GM21526 (cell line): ENCODE measurements at regions not wholly inside any gene's neighbourhood (a gene's known extent, or its start where the extent isn't known, plus 50 kb on each side); places are given as distances from the start of the nearest gene placed in this dataset.
"Not testable (repeated sequence)": the region's sequence is repeated elsewhere in the genome, so short reads cannot be mapped to it uniquely, and the experiment has no call there.

Experiments used
- ATAC-seq: cut with Tn5 transposase; IDR thresholded peaks from one replicate; pipeline ENCODE4 v1.9.1; 2021; ENCODE audit warnings: moderate library complexity; ENCODE audit not compliant: unreplicated experiment, low FRiP score

DNA sequence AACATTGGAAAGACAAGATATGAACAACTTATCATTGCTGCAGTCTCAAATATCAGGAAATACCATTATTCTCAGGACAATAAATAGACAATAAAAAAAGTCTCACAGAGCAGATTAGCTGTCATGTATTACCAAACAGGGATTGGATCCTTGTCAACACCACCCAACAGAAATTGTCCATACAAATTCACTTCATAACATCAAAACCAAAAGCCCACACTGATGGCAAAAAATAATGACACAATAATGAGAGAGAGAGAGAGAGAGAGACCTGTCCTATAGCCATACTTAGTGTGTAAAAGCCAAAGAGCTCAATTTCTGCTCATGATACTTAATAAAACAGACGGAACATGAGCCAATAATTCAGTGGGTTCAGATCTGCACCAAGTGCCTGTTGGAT is 96.5 kb downstream of the PPIAL4G start:
- no peak for ATAC-seq

DNA sequence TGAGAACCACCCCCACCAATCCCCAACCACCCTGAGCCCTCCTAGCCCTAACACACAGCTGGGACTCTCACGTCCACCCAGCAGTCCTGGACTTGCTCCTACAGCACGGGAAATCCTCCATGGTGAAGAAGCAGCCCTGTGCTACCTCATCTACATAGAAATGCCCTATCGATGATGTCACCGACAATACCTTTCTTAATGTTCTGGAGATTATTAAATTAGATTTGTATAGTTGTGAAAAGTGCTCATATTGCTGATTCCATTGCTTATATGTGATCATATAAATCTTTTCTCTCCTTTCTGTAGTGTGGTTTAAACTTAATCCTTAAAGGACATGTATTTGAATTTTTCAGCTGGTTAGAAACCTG is 97.1 kb downstream of the PPIAL4G start:
- ATAC-seq, result not testable (repeated sequence)

DNA sequence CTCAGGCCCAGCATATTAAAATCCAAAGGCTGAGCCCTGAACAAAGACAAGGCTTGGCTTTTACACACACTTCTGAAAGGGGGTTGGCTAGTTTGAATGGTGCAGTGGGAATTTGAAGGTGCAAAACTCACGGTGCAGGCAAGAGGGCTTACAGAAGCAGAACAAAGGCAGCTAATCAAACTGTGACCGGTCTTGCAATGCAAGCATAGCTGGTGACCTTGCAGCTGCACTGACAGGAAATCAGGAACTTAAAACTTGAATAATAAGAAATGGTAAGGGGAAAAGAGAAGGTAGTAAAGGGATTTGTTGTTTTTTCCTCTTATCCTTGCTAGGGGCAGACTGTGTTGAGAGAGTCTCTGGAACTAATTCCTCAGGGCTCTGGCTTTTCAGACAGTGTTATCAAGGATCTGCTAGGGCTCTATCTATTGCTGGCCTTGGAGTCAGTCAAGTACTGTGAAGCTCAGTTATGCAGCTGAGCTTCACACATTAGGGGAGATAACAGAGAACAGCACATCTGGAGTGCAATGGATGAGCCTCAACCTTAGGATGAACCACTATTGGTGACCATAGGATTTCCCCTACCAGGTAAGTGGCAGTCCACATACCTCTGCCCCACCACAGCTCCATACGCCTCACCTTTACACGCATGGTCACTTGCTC is 97.6 kb downstream of the PPIAL4G start:
- no peak for ATAC-seq

- ATAC-seq, result no peak
Observed at GRCh38 chr1:148383966-148384365, 99.1 kb downstream of the PPIAL4G start.

DNA sequence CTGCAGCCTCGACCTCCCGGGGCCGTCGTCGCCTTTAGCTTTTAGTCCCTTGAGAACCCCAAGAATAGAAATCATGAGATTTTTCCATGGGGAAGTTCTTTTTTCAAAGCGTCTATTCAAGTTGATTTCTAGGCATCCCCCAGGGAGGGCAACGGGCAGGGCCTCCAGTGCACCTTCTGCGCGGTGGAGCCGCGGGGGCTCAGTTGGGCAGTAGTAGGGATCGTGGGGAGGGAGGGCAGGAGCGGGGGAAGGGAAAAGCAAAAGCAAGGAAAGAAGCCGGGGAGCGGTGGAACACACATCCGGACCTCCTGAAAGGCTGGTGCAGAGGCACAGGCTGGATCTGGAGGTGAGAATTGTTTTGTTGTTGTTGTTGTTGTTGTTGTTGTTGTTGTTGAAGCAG is 103.4 kb downstream of the PPIAL4G start:
- no peak for ATAC-seq

DNA sequence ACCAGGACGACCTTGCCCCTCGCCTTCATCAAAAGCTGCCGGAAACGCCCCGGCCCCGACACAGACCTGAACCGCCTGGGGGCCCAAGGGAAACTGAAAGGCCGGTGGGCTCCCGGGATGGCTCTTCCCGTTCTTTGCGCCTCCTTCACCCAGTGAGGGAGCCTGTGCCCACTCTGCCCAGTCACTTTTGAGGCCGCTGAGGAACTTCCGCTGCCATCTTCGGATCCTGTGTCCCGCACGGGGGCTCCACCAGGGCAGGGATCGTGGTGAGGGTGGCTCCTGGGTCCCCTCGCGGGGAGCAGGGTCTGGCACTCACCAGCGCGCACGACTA is 104.0 kb downstream of the PPIAL4G start:
- ATAC-seq, result no peak

DNA sequence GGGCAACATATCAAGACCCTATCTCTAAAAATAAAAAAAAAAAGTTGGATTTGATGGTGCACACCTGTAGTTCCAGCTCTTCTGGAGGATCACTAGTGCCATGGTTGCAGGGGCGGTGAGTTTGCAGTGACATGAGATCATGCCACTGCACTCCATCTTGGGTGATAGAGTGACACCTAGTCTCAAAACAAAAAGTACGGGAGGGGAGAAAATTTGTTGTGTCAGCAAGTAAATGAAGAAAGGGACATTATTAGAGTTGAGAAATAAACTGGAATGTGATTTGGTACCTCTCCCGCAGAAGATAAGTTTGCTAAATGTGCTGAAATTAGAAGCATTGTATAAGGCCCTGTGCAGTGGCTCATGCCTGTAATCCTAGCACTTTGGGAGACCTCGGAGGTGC is 105.1 kb downstream of the PPIAL4G start:
- ATAC-seq, result not testable (repeated sequence)

DNA sequence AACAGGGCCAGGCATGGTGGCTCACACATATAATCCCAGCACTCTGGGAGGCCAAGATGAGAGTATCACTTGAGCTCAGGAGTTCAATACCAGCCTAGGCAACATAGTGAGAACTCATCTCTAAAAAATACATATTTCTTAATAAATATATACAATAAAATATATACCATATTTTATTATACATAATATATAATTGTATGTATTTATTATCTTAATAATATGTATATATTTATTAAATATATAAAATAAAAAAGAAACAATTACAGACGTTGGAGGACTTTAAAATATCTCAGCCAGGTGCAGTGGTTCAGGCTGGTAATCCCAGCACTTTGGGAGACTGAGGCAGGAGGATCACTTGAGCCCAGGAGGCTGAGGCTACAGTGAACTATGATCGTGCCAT is 106.1 kb downstream of the PPIAL4G start:
- ATAC-seq, result not testable (repeated sequence)

DNA sequence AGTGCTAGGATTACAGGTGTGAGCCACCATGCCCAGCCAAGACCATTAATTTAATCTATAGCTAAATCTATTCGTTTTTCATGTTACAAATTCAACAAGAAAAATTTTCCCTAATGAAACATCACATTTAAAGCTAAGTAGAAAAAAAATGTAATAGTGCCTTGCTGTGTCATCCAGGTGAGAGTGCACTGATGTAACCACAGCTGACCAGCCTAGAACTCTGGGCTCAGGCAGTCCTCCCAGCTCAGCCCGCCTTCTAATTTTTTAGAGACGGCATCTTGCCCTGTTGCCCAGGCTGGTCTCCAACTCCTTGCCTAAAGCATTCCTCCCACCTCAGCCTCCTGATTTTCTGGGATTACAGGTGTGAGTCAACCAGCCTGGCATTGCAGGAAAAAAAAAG is 109.0 kb downstream of the PPIAL4G start:
- no peak for ATAC-seq

DNA sequence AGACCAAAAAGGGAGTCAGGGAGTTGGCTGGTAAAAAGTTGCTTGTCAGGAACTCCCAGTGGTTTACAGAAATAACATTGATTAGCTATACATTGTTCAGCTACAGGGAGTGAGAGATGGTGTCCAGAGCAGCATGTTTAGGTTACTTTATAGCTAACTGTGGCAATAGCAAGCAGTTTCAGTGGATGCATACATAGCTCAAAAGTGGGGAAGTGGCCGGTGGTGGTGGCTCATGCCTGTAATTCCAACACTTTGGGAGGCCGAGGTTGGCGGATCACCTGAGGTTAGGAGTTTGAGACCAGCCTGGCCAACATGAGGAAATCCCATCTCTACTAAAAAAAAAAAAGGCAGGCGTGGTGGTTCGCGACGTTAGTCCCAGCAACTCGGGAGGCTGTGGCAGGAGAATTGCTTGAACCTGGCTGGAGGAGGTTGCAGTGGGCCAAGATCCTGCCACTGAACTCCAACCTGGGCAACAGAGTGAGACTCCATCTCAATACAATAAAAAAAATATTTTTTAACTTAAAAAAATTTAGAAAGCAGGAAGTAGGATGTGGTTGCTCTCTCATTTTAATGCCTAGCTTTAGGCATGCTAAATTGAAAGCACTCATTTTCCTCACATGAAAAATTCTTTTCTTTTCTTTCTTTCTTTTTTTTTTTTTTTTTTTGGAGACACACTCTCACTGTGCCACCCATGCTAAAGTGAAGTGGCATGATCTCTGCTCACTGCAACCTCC is 109.7 kb downstream of the PPIAL4G start:
- no peak for ATAC-seq

- no peak for ATAC-seq
Observed at GRCh38 chr1:148372731-148373130, 110.4 kb downstream of the PPIAL4G start.

- ATAC-seq, result not testable (repeated sequence)
Observed at GRCh38 chr1:148372051-148372726, 110.9 kb downstream of the PPIAL4G start.

GRCh38 chr1:148371551-148371994 is 111.5 kb downstream of the PPIAL4G start:
- ATAC-seq, result not testable (repeated sequence)

DNA sequence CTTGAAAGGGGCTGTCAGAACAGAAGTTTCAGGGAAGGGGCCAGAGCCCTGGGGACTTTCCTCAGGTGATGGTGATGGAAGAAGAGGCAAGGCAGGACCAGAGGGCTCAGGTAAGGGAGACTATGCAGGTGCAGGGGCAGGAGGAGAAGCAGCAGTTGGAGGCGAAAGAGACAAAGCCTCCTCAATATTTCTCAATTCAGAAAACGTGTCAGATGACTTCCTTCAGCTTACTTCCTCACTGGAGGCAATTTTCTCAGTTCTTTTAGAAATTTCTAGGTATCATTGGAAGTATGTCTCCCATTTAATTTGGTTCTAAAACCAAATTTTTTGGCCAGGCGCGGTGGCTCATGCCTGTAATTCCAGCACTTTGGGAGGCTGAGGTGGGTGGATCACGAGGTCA is 112.4 kb downstream of the PPIAL4G start:
- ATAC-seq, result not testable (repeated sequence)

DNA sequence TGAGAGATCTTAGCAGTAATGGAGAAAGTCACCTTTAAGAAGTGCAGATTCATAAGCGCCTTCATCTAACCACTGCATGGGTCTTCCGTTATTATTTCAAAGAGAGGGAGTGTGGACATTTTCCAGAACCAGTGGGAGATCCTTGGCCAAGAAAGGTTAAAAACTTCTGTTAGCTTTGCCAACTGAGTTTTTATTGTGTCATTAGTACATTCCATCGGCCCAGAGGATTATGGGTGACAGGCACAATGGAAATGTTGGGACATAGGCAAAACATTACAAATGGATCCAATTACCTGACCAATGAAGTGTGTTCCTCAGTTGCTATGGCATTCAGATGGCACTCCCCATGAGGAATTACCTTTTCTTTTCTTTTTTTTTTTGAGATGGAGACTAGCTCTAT is 115.5 kb downstream of the PPIAL4G start:
- no peak for ATAC-seq

DNA sequence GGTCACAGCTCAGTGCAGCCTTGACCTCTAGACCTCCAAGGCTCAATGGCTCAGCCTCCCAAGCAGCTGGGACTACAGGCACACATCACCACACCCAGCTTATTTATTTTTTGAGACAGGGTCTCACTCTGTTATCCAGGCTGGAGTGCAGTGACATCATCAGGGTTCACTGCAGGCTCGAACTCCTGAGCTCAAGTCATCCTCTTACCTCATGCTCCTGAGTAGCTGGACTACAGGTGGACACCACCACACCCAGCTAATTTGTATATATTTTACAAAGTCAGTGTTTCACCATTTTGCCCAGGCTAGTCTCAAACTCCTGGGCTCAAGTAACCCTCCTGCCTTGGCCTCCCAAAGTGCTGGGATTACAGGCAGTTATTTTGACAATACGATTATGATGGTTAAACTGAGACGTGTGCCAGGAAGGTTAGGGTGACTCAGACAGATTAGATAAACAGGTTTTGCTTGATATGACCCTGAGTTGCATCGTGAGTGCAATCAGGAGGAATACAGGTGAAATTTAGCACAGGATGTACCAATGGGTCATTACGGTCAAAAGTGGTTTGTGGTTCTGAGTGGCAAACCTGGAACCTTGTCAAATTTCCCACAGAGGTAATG is 116.9 kb downstream of the PPIAL4G start:
- ATAC-seq, result not testable (repeated sequence)

DNA sequence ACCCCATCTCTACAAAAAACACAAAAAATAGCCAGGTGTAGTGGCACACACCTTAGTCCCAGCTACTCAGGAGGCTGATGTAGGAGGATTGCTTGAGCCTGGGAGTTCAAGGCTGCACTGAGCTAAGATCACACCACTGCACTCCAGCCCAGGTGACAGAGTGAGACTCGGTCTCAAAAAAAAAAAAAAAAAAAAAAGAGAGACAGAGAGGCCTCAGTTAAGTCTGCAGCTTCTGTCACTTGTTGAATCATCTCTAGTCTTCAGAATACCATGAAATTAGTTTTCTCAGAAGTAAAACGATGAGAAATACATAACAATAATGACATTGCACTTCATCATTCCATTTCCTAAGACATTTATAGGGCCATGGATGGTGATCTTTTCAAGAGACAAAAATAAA is 118.0 kb downstream of the PPIAL4G start:
- ATAC-seq, result not testable (repeated sequence)

- not testable (repeated sequence) for ATAC-seq
Observed at GRCh38 chr1:148363979-148364378, 119.1 kb downstream of the PPIAL4G start.

GRCh38 chr1:148363439-148363810 is 119.7 kb downstream of the PPIAL4G start:
- ATAC-seq, result no peak

DNA sequence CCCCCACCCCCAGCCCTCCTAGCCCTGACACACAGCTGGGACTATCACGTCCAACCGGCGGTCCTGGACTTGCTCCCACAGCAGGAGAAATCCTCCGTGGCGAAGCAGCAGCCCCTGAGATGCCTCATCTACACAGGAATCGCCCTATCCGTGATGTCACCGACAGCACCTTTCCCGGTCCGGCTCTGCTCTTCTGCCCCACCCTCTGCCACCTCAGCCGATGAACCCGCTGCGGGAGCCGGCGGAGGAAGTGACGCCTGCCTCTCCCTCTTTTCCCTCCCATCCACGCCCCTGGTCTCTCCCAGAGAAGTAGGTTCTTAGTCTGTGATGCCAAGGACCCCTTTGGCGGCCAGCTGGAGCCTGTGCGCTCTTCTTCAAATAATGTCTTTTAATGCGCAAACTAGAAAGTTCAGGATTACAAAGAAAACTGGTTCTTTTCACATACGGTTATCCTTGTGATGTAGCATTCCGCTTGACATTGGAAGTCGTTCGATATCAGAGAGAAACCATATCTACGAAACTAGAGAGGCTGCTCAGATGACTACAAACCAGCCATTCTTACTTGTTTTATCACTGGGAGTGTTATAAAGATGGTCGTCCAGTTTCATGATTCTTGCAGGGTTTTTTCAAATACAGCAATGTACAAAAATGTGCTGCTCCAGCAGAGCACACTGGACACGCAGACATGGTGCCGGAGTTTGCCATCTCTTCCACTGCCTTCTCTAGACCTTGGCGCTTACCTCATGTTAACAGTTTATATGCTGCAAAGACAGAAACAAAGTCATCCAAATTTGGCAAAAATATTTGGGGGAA is 120.3 kb downstream of the PPIAL4G start:
- no peak for ATAC-seq

DNA sequence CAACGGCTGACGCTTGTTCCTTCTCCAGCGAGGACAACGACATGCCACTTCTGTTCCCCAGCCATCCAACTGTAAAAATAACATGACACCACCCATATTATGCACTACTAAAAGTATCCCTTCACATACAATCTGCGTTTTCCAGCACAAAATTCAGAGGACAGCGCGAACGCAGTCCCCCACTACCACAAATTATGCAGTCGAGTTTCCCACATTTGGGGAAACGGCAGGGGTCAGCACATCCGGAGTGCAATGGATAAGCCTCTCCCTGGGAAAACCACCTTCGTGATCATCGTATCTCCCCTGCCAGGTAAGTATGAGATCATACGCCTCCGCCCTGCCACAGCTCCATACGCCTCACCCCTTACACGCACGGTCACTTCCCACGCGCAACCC is 120.9 kb downstream of the PPIAL4G start:
- no peak for ATAC-seq
